H1 (cell line): ENCODE measurements at regions not wholly inside any gene's neighbourhood (a gene's known extent, or its start where the extent isn't known, plus 50 kb on each side); places are given as distances from the start of the nearest gene placed in this dataset.

Experiments
- ATF3 ChIP-seq: IDR thresholded peaks from 2 replicates; pipeline ENCODE4 v1.6.1; 2011; ENCODE audit warnings: low read depth, mild to moderate bottlenecking, low read length; ENCODE audit not compliant: insufficient read depth
- BCL11A ChIP-seq, 2 experiments: IDR thresholded peaks; one replicate each; pipeline ENCODE4 v1.6.1; 2011; ENCODE audit warnings: low read depth in 2 of 2, low read length in 2 of 2, mild to moderate bottlenecking in 2 of 2
- RXRA ChIP-seq: IDR thresholded peaks from 2 replicates; pipeline ENCODE4 v1.6.1; 2011; ENCODE audit warnings: low read depth, mild to moderate bottlenecking, low read length, moderate library complexity; ENCODE audit not compliant: insufficient read depth

- no peak for TF ChIP-seq RXRA
- TF ChIP-seq BCL11A (IDR thresholded peaks at IDR 0.05; ENCODE audit: low read depth in 2 of 2, low read length in 2 of 2), result no peak
- no peak for TF ChIP-seq ATF3
Measured at GRCh38 chr6:33957892-33958525, 154.2 kb upstream of the MLN start (continued).
